ENCODE measurements at regions not wholly inside any gene's neighbourhood (a gene's known extent, or its start where the extent isn't known, plus 50 kb on each side); places are given as distances from the start of the nearest gene placed in this dataset.

- Mint-ChIP-seq H3K4me1 (peaks cover 7% of the 10 kb centered on the region in 2 experiments), H3K27ac (no peak overlapping the region), H3K4me3 (no peak overlapping the region), H3K9me3 (no peaks in the 10 kb centered on the region; a peak in 1 of 5 replicates), H3K27me3 (ENCODE audit: low read depth) (no peaks in the 10 kb centered on the region), H3K36me3 (ENCODE audit: insufficient read depth in 1 of 3, low read depth in 3 of 3) (no peaks in the 10 kb centered on the region)
- Histone ChIP-seq H3T11ph (ENCODE audit: low read length) (no peak overlapping the region), H4K8ac (replicated peaks; ENCODE audit: insufficient read length, low read depth, low read length) (no peak overlapping the region), H2AK5ac (ENCODE audit: insufficient read length, low read length) (no peak overlapping the region), H3K23me2 (ENCODE audit: insufficient read length, low read depth, low read length, poor library complexity, severe bottlenecking) (no peaks in the 10 kb centered on the region), H4K20me1 (ENCODE audit: control insufficient read depth, insufficient read depth, insufficient read length) (no peaks in the 10 kb centered on the region), H3K56ac (ENCODE audit: insufficient read length, low read depth, low read length) (no peak overlapping the region), H3K4me2 (ENCODE audit: insufficient read depth, insufficient read length, low read length) (no peak overlapping the region), H2BK120ac (ENCODE audit: low read depth, low read length, poor library complexity, severe bottlenecking) (no peak overlapping the region), H3K79me2 (ENCODE audit: insufficient read depth, low read length) (no peaks in the 10 kb centered on the region), H2BK15ac (ENCODE audit: low read depth, low read length) (no peak overlapping the region), H3K9ac (ENCODE audit: extremely low read depth, insufficient read length, low read length) (no peak overlapping the region), H2BK20ac (ENCODE audit: low read depth, low read length, poor library complexity, severe bottlenecking) (no peak overlapping the region), H4K91ac (ENCODE audit: insufficient read length, low read depth, low read length) (no peak overlapping the region), H3K23ac (ENCODE audit: insufficient read length, low read depth, low read length) (no peak overlapping the region), H3K27ac (ENCODE audit: insufficient read length, low read depth, low read length) (no peak overlapping the region), H3K4ac (ENCODE audit: low read depth, low read length) (no peak overlapping the region), H3K18ac (ENCODE audit: insufficient read length, low read depth, low read length) (no peak overlapping the region), H2BK12ac (ENCODE audit: insufficient read length, low read depth, low read length) (no peak overlapping the region), H2AFZ (ENCODE audit: low read length) (no peak overlapping the region), H3K4me1 (ENCODE audit: insufficient read depth, low read length) (no peaks in the 10 kb centered on the region), H4K5ac (ENCODE audit: insufficient read length, low read depth, low read length) (no peak overlapping the region), H3K27me3 (ENCODE audit: insufficient read depth, low read length) (no peaks in the 10 kb centered on the region), H3K79me1 (ENCODE audit: insufficient read depth, low read depth, low read length, poor library complexity, severe bottlenecking) (no peaks in the 10 kb centered on the region), H3K9me3 (ENCODE audit: control insufficient read depth, low read depth, low read length) (no peaks in the 10 kb centered on the region), H3K14ac (ENCODE audit: insufficient read depth, low read length) (no peak overlapping the region), H2BK5ac (ENCODE audit: insufficient read length, low read length) (no peak overlapping the region)
- no CpG with 5 or more reads among the region's 3 CpGs for WGBS (ENCODE audit: extremely low coverage, insufficient read length, low lambda C conversion rate)
- TF ChIP-seq CTCF (conservative IDR thresholded peaks at IDR 0.05): no peak
- no peak for DNase-seq
Measured at GRCh38 chr12:23335593-23335992, 613.9 kb downstream of the SOX5 start.
